ENCODE measurements at regions not wholly inside any gene's neighbourhood (a gene's known extent, or its start where the extent isn't known, plus 50 kb on each side); places are given as distances from the start of the nearest gene placed in this dataset.

DNA sequence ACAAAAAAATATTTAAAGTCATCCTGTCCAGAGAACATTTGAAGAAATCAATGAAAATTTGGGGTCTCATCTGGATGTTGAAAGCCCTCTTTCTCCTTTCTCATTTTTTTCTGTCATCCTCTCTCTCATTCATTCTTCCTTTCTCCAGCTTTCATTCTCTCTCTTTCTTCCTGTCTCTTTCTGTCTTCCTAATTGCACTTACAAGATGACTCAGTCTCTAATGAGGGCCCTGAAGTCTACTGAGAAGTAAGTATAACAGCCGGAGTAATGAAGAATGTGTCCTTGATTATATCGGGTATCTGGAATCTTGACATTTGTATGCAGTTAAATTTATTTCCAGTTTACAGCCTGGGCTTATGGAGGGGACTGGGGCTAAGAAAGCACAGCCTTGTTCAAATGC, 232.2 kb upstream of the SULF2 start:
- H3K79me2 ChIP-seq (ENCODE audit: insufficient read depth, low read length), result no peaks in the 10 kb centered on the region
- H3K36me3 ChIP-seq (ENCODE audit: insufficient read depth, low read length), result no peaks in the 10 kb centered on the region
- no peak overlapping the region for H3K27ac ChIP-seq (ENCODE audit: low read length)
- no peak overlapping the region for H3K4me2 ChIP-seq (ENCODE audit: insufficient read depth, low read length)
- no peak overlapping the region for H2AFZ ChIP-seq (ENCODE audit: low read depth, low read length)
- TF ChIP-seq, protein P1, sequence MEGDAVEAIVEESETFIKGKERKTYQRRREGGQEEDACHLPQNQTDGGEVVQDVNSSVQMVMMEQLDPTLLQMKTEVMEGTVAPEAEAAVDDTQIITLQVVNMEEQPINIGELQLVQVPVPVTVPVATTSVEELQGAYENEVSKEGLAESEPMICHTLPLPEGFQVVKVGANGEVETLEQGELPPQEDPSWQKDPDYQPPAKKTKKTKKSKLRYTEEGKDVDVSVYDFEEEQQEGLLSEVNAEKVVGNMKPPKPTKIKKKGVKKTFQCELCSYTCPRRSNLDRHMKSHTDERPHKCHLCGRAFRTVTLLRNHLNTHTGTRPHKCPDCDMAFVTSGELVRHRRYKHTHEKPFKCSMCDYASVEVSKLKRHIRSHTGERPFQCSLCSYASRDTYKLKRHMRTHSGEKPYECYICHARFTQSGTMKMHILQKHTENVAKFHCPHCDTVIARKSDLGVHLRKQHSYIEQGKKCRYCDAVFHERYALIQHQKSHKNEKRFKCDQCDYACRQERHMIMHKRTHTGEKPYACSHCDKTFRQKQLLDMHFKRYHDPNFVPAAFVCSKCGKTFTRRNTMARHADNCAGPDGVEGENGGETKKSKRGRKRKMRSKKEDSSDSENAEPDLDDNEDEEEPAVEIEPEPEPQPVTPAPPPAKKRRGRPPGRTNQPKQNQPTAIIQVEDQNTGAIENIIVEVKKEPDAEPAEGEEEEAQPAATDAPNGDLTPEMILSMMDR (IDR thresholded peaks at IDR 0.05; ENCODE audit: borderline replicate concordance, extremely low read depth, low read length, poor library complexity, severe bottlenecking), result no peak
- no peak for TF ChIP-seq EZH2 (IDR thresholded peaks at IDR 0.05; ENCODE audit: borderline replicate concordance, low read depth, low read length, severe bottlenecking)
- no peak overlapping the region for H3K9ac ChIP-seq (ENCODE audit: low read depth, low read length)
- ATAC-seq (ENCODE audit: insufficient read depth, low read depth), result no peak
- H3K4me3 ChIP-seq (ENCODE audit: low read depth in 1 of 2, low read length in 2 of 2), result no peak overlapping the region
- no peak for DNase-seq
- no peaks in the 10 kb centered on the region for H4K20me1 ChIP-seq (ENCODE audit: insufficient read depth, low read length)
- peaks cover 9% of the 10 kb centered on the region for H3K9me3 ChIP-seq (ENCODE audit: insufficient read depth, low read length, severe bottlenecking)
- peaks cover 22% of the 10 kb centered on the region for H3K4me1 ChIP-seq (ENCODE audit: insufficient read depth, low read length)
- H3K27me3 ChIP-seq (ENCODE audit: insufficient read depth, low read length, poor library complexity), result no peaks in the 10 kb centered on the region

DNA sequence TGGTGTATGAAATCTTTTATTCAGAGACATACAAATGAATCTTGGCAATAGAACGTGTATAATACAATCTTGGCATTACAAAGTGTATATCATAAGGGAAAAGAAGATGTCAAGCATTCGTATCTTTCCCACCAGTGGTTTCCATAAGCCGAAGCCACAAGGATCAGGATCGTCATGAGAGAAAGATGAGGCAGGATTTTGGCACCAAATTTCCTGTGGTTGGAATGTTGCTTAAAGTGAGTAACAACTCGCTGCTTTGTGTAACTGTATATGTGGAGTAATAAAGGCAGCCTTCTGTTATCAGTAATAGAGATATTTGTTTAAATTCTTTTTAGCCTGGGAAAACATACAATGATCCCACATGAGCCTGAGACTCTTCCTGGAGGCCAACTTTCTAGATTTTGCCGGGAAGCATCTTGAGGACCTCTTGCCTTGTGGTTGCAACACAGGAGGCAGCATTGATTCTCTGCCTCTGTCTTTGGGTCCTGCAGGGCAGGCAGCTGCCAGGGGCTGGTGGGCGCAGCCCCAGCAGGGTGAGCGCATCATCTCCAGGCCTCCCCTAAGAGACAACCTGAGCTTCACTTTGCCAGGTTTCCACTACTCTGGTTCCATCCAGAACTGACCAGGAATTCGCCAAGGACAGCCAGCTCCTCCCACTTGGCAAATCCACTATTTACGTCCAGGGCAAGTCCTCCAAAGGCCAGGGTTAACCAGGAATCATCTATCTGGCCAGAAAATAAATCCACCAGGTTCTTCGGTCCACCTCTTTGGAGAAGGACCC, 230.9 kb upstream of the SULF2 start:
- Histone ChIP-seq H3K4me3 (ENCODE audit: low read depth in 1 of 2, low read length in 2 of 2) (no peak overlapping the region), H3K27me3 (ENCODE audit: insufficient read depth, low read length, poor library complexity) (no peaks in the 10 kb centered on the region), H2AFZ (ENCODE audit: low read depth, low read length) (no peak overlapping the region), H3K27ac (ENCODE audit: low read length) (peak overlapping the region; percentile 48), H3K36me3 (ENCODE audit: insufficient read depth, low read length) (no peaks in the 10 kb centered on the region), H4K20me1 (ENCODE audit: insufficient read depth, low read length) (no peaks in the 10 kb centered on the region), H3K4me2 (ENCODE audit: insufficient read depth, low read length) (no peak overlapping the region), H3K79me2 (ENCODE audit: insufficient read depth, low read length) (no peaks in the 10 kb centered on the region), H3K9me3 (ENCODE audit: insufficient read depth, low read length, severe bottlenecking) (peaks cover 9% of the 10 kb centered on the region), H3K4me1 (ENCODE audit: insufficient read depth, low read length) (peaks cover 22% of the 10 kb centered on the region), H3K9ac (ENCODE audit: low read depth, low read length) (no peak overlapping the region)
- TF ChIP-seq, protein P1 (IDR thresholded peaks at IDR 0.05; ENCODE audit: borderline replicate concordance, extremely low read depth, low read length, poor library complexity, severe bottlenecking), result no peak
- DNase-seq (no peak), ATAC-seq (ENCODE audit: insufficient read depth, low read depth) (no peak)

DNA sequence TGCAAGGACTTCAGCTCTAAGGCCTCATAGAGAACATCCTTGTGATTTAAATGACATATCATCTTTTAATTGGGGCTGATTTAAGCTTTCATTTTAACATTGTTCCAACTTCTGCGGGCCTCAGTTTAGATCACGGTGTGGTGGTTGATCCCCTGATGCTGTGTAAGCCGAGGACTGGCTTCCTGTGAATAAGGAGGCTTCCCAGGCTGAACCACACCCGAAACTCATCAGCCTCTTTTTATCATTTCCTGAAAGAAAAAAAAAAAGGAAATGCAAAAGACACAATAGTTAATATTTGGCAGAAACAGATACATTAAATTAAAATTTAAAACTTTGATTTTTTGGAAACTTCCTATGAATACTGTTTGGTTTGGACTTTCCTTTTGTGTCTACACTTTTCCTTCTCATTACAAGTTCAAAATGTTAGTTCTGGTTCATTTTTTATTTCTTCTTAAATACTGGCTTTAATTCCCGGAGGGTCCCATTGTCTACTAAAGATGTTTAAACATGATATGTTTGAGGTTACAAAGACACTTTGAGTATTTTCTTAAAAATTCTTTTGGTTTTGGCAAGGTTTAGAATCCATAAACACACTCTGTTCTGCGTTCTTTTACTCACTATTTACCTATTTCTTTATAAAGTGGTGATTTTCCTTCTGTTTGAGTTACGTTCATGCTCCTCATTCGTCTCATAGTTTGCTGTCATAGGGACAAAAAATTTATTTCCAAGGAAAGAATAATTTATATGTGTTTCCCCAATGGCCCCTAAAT, 230.0 kb upstream of the SULF2 start:
- Histone ChIP-seq H3K27me3 (ENCODE audit: insufficient read depth, low read length, poor library complexity) (no peaks in the 10 kb centered on the region), H3K9ac (ENCODE audit: low read depth, low read length) (no peak overlapping the region), H3K36me3 (ENCODE audit: insufficient read depth, low read length) (no peaks in the 10 kb centered on the region), H3K4me2 (ENCODE audit: insufficient read depth, low read length) (no peak overlapping the region), H3K4me1 (ENCODE audit: insufficient read depth, low read length) (peaks cover 22% of the 10 kb centered on the region), H3K4me3 (ENCODE audit: low read depth in 1 of 2, low read length in 2 of 2) (no peak overlapping the region), H4K20me1 (ENCODE audit: insufficient read depth, low read length) (no peaks in the 10 kb centered on the region), H3K9me3 (ENCODE audit: insufficient read depth, low read length, severe bottlenecking) (peaks cover 10% of the 10 kb centered on the region), H3K79me2 (ENCODE audit: insufficient read depth, low read length) (no peaks in the 10 kb centered on the region), H2AFZ (ENCODE audit: low read depth, low read length) (no peak overlapping the region), H3K27ac (ENCODE audit: low read length) (no peak overlapping the region)
- no peak for ATAC-seq (ENCODE audit: insufficient read depth, low read depth)
- no peak for DNase-seq
- TF ChIP-seq EZH2 (IDR thresholded peaks at IDR 0.05; ENCODE audit: borderline replicate concordance, low read depth, low read length, severe bottlenecking), result no peak
- TF ChIP-seq, protein P1 (IDR thresholded peaks at IDR 0.05; ENCODE audit: borderline replicate concordance, extremely low read depth, low read length, poor library complexity, severe bottlenecking), result no peak
